CD4-positive, alpha-beta T cell treated with Interleukin-17A for 4 hours (primary cell): ENCODE measurements at regions not wholly inside any gene's neighbourhood (a gene's known extent, or its start where the extent isn't known, plus 50 kb on each side); places are given as distances from the start of the nearest gene placed in this dataset.
"Not testable (repeated sequence)": the region's sequence is repeated elsewhere in the genome, so short reads cannot be mapped to it uniquely, and the experiment has no call there.

Experiments used
- DNase-seq: peaks from one replicate; pipeline ENCODE4 v3.0.0-alpha.2; 2020; ENCODE audit warnings: mixed read lengths

- no peak for DNase-seq
These were observed 1199.7 kb downstream of the CNTNAP5 start for GRCh38 chr2:125224830-125225229.

GRCh38 chr2:125227843-125228392, 1202.8 kb downstream of the CNTNAP5 start:
- DNase-seq: no peak

GRCh38 chr2:125240870-125241269, 1215.8 kb downstream of the CNTNAP5 start:
- no peak for DNase-seq

- no peak for DNase-seq
These were observed 1218.0 kb downstream of the CNTNAP5 start for GRCh38 chr2:125243074-125243473.

GRCh38 chr2:125254010-125254409, 1228.9 kb downstream of the CNTNAP5 start:
- no peak for DNase-seq

- DNase-seq: no peak
These were observed 1234.4 kb downstream of the CNTNAP5 start for GRCh38 chr2:125259451-125259850.

GRCh38 chr2:125260366-125260930, 1235.4 kb downstream of the CNTNAP5 start:
- not testable (repeated sequence) for DNase-seq

GRCh38 chr2:125264453-125264852, 1239.4 kb downstream of the CNTNAP5 start:
- DNase-seq: no peak

GRCh38 chr2:125267683-125268082, 1242.6 kb downstream of the CNTNAP5 start:
- DNase-seq: no peak

- DNase-seq: no peak
These were observed 1247.6 kb downstream of the CNTNAP5 start for GRCh38 chr2:125272651-125273050.

GRCh38 chr2:125274718-125275117, 1249.6 kb downstream of the CNTNAP5 start:
- no peak for DNase-seq

- no peak for DNase-seq
These were observed 1255.2 kb downstream of the CNTNAP5 start for GRCh38 chr2:125280265-125280664.

- DNase-seq: no peak
These were observed 1256.2 kb downstream of the CNTNAP5 start for GRCh38 chr2:125281242-125281641.

GRCh38 chr2:125296742-125297141, 1271.7 kb downstream of the CNTNAP5 start:
- DNase-seq: no peak

- DNase-seq: no peak
These were observed 1285.7 kb downstream of the CNTNAP5 start for GRCh38 chr2:125310657-125311364.

GRCh38 chr2:125312342-125312741, 1287.3 kb downstream of the CNTNAP5 start:
- DNase-seq: no peak

- DNase-seq: no peak
These were observed 1288.7 kb downstream of the CNTNAP5 start for GRCh38 chr2:125313806-125314205.

- DNase-seq: no peak
These were observed 1293.7 kb downstream of the CNTNAP5 start for GRCh38 chr2:125318740-125319139.

- no peak for DNase-seq
These were observed 1299.2 kb downstream of the CNTNAP5 start for GRCh38 chr2:125324273-125324672.

- no peak for DNase-seq
These were observed 1305.0 kb downstream of the CNTNAP5 start for GRCh38 chr2:125330133-125330532.

GRCh38 chr2:125341353-125341752, 1314.6 kb upstream of the GYPC start:
- DNase-seq: no peak

- DNase-seq: not testable (repeated sequence)
These were observed 1302.4 kb upstream of the GYPC start for GRCh38 chr2:125353542-125353941.

GRCh38 chr2:125364192-125364983, 1291.6 kb upstream of the GYPC start:
- no peak for DNase-seq

- no peak for DNase-seq
These were observed 1291.0 kb upstream of the GYPC start for GRCh38 chr2:125364984-125365265.
